H1 (cell line): ENCODE measurements at regions not wholly inside any gene's neighbourhood (a gene's known extent, or its start where the extent isn't known, plus 50 kb on each side); places are given as distances from the start of the nearest gene placed in this dataset.

ENCODE experiments used
- CTCF ChIA-PET: fragments of 300-600 bp; sonication (Branson Sonifier 250); formaldehyde crosslinking; loops from one replicate; lab custom pipeline; 2021; ENCODE audit not compliant: partially characterized antibody; lab: Charles Lee
- POLR2A ChIA-PET: fragments of 300-600 bp; sonication (Branson Sonifier 250); formaldehyde crosslinking; loops from one replicate; lab custom pipeline; 2021; ENCODE audit warnings: inconsistent platforms; ENCODE audit not compliant: partially characterized antibody; lab: Charles Lee
- DNase-seq, 2 experiments: peaks; one replicate each; pipeline versions ENCODE4 v3.0.0 to v3.0.0-alpha.2; 2010 to 2022; ENCODE audit warnings: low spot score in 2 of 2, low read depth in 1 of 2, mixed read lengths in 1 of 2
- FAIRE-seq: peaks from 2 replicates; lab custom pipeline; 2011; peaks lifted over from hg19 to GRCh38; lab: Jason Lieb, UNC
- H2AFZ ChIP-seq: 2 replicates; pipeline ENCODE4 v1.8.1; 2012; ENCODE audit warnings: low read length, inconsistent platforms
- H2AK5ac ChIP-seq: 2 replicates; pipeline ENCODE4 v1.6.1; 2013; ENCODE audit warnings: low read depth, low read length
- H2BK120ac ChIP-seq: replicated peaks from 2 replicates; pipeline ENCODE3; 2013; ENCODE audit warnings: low read depth, low read length, inconsistent platforms
- H2BK12ac ChIP-seq: 2 replicates; pipeline ENCODE4 v1.6.1; 2013; ENCODE audit warnings: low read depth, low read length
- H2BK15ac ChIP-seq: 2 replicates; pipeline ENCODE4 v1.6.1; 2013; ENCODE audit warnings: low read length
- H2BK20ac ChIP-seq: 2 replicates; pipeline ENCODE4 v1.6.1; 2013; ENCODE audit warnings: low read length
- H2BK5ac ChIP-seq: 2 replicates; pipeline ENCODE4 v1.6.1; 2013; ENCODE audit warnings: low read depth, low read length
- H3K14ac ChIP-seq: 2 replicates; pipeline ENCODE4 v1.6.1; 2013; ENCODE audit warnings: inconsistent platforms; ENCODE audit not compliant: insufficient read length
- H3K18ac ChIP-seq: 2 replicates; pipeline ENCODE4 v1.6.1; 2013; ENCODE audit warnings: low read length; ENCODE audit errors: extremely low read depth
- H3K23ac ChIP-seq: 2 replicates; pipeline ENCODE4 v1.6.1; 2013; ENCODE audit warnings: inconsistent platforms; ENCODE audit not compliant: insufficient read length
- H3K23me2 ChIP-seq: 2 replicates; pipeline ENCODE4 v1.6.1; 2013; ENCODE audit warnings: low read depth, low read length
- H3K27ac ChIP-seq: 2 replicates; pipeline ENCODE4 v1.6.1; 2011; ENCODE audit warnings: low read depth, low read length, inconsistent platforms
- H3K27me3 ChIP-seq, 4 experiments: replicated peaks in 1 of 4; 1 replicate in 1 of 4; 2 replicates in 3 of 4; pipeline versions ENCODE4 v1.6.1 to v1.8.1; 2011 to 2013; ENCODE audit warnings: low read length in 3 of 4, mild to moderate bottlenecking in 3 of 4, inconsistent platforms in 2 of 4, mixed read lengths in 2 of 4, moderate library complexity in 1 of 4; ENCODE audit not compliant: control insufficient read depth in 3 of 4, insufficient read depth in 3 of 4; ENCODE audit errors: extremely low read depth in 1 of 4
- H3K36me3 ChIP-seq, 4 experiments: 2 replicates each; pipeline versions ENCODE4 v1.6.1 to v1.8.1; 2011 to 2013; ENCODE audit warnings: mild to moderate bottlenecking in 4 of 4, low read length in 3 of 4, moderate library complexity in 2 of 4, control low read depth in 1 of 4, inconsistent platforms in 1 of 4; ENCODE audit not compliant: insufficient read depth in 4 of 4, control insufficient read depth in 2 of 4
- H3K4ac ChIP-seq: replicated peaks from 2 replicates; pipeline ENCODE3; 2013; ENCODE audit warnings: low read length, low read depth, mixed read lengths, inconsistent platforms; ENCODE audit not compliant: insufficient read length
- H3K4me1 ChIP-seq, 4 experiments: replicated peaks in 1 of 4; 1 replicate in 1 of 4; 2 replicates in 3 of 4; pipeline versions ENCODE4 v1.6.1 to v1.8.1; 2011 to 2013; ENCODE audit warnings: low read length in 3 of 4, inconsistent platforms in 2 of 4, mixed read lengths in 1 of 4; ENCODE audit not compliant: insufficient read depth in 4 of 4, control insufficient read depth in 3 of 4
- H3K4me2 ChIP-seq, 2 experiments: 2 replicates each; pipeline versions ENCODE4 v1.6.1 to v1.8.1; 2011 to 2013; ENCODE audit warnings: low read depth in 2 of 2, low read length in 2 of 2, control low read depth in 1 of 2, inconsistent platforms in 1 of 2, mild to moderate bottlenecking in 1 of 2; ENCODE audit not compliant: insufficient read depth in 1 of 2
- H3K4me3 ChIP-seq, 4 experiments: fragments of 200-600, 300-600 bp in 1 of 4; sonication (generic), shearing (Covaris generic), sonication (Bioruptor Twin) in 1 of 4; 2 replicates each; pipeline versions ENCODE4 v1.5.1 to v1.8.1; 2011 to 2016; ENCODE audit warnings: low read length in 4 of 4, low read depth in 3 of 4, control low read depth in 2 of 4, inconsistent platforms in 2 of 4, mild to moderate bottlenecking in 2 of 4, mixed read lengths in 1 of 4, moderate library complexity in 1 of 4; ENCODE audit not compliant: insufficient read depth in 2 of 4; ENCODE audit errors: extremely low read depth in 1 of 4
- H3K56ac ChIP-seq: replicated peaks from 2 replicates; pipeline ENCODE3; 2013; ENCODE audit warnings: low read depth, mild to moderate bottlenecking, mixed read lengths, low read length, inconsistent platforms; ENCODE audit not compliant: insufficient read length
- H3K79me1 ChIP-seq: 2 replicates; pipeline ENCODE4 v1.6.1; 2013; ENCODE audit warnings: low read depth, low read length, control low read depth
- H3K79me2 ChIP-seq, 2 experiments: 2 replicates each; pipeline versions ENCODE4 v1.6.1 to v1.8.1; 2012 to 2013; ENCODE audit warnings: low read length in 2 of 2, mild to moderate bottlenecking in 2 of 2, inconsistent platforms in 1 of 2; ENCODE audit not compliant: insufficient read depth in 2 of 2, control insufficient read depth in 1 of 2
- H3K9ac ChIP-seq, 4 experiments: replicated peaks in 1 of 4; 1 replicate in 1 of 4; 2 replicates in 3 of 4; pipeline versions ENCODE4 v1.6.1 to v1.8.1; 2011 to 2013; ENCODE audit warnings: low read depth in 3 of 4, low read length in 3 of 4, control low read depth in 2 of 4, mild to moderate bottlenecking in 2 of 4, moderate library complexity in 2 of 4, inconsistent platforms in 1 of 4; ENCODE audit errors: extremely low read depth in 1 of 4
- H3K9me3 ChIP-seq, 2 experiments: 2 replicates each; pipeline versions ENCODE4 v1.6.1 to v1.8.1; 2012 to 2013; ENCODE audit warnings: mild to moderate bottlenecking in 2 of 2, moderate library complexity in 2 of 2, control low read depth in 1 of 2, inconsistent platforms in 1 of 2, low read depth in 1 of 2, low read length in 1 of 2, mixed read lengths in 1 of 2; ENCODE audit not compliant: insufficient read depth in 2 of 2
- H4K20me1 ChIP-seq, 2 experiments: replicated peaks in 1 of 2; 2 replicates each; pipeline versions ENCODE3 to v1.8.1; 2011 to 2013; ENCODE audit warnings: inconsistent platforms in 2 of 2, low read length in 2 of 2, mild to moderate bottlenecking in 1 of 2; ENCODE audit not compliant: insufficient read depth in 2 of 2, control insufficient read depth in 1 of 2
- H4K5ac ChIP-seq: 2 replicates; pipeline ENCODE4 v1.6.1; 2013; ENCODE audit warnings: low read length, low read depth, mixed read lengths, inconsistent platforms; ENCODE audit not compliant: insufficient read length
- H4K8ac ChIP-seq: 2 replicates; pipeline ENCODE4 v1.8.0; 2013; ENCODE audit warnings: mild to moderate bottlenecking, moderate library complexity, low read length, inconsistent platforms; ENCODE audit not compliant: insufficient read depth; ENCODE audit errors: extremely low read depth
- H4K91ac ChIP-seq: replicated peaks from 2 replicates; pipeline ENCODE3; 2013; ENCODE audit warnings: low read length, mixed read lengths, inconsistent platforms; ENCODE audit not compliant: insufficient read length
- ASH2L ChIP-seq: fragments of 200-600, 300-600 bp; sonication (generic); IDR thresholded peaks from one replicate; pipeline ENCODE4 v1.7.1; 2017; ENCODE audit warnings: low read length
- EZH2 ChIP-seq: fragments of 200-600 bp; sonication (generic); IDR thresholded peaks from 2 replicates; pipeline ENCODE4 v1.7.1; 2012; ENCODE audit warnings: low read depth, mild to moderate bottlenecking, moderate library complexity, low read length, inconsistent platforms; ENCODE audit not compliant: severe bottlenecking
- HDAC2 ChIP-seq, 2 experiments: fragments of 300-600 bp in 1 of 2; sonication (generic) in 1 of 2; IDR thresholded peaks; 2 replicates each; pipeline ENCODE4 v1.6.1; 2011 to 2012; ENCODE audit warnings: low read depth in 2 of 2, low read length in 2 of 2, mild to moderate bottlenecking in 2 of 2, moderate library complexity in 2 of 2, borderline replicate concordance in 1 of 2, inconsistent platforms in 1 of 2
- JUN ChIP-seq: IDR thresholded peaks from 2 replicates; pipeline ENCODE4 v1.6.1; 2011; ENCODE audit warnings: low read depth, mild to moderate bottlenecking, improper control_type of control experiment, low read length
- KDM4A ChIP-seq: IDR thresholded peaks from one replicate; pipeline ENCODE4 v1.7.1; 2012; ENCODE audit warnings: low read depth, mild to moderate bottlenecking, moderate library complexity, low read length, inconsistent platforms; ENCODE audit not compliant: severe bottlenecking
- SIX5 ChIP-seq: IDR thresholded peaks from 2 replicates; pipeline ENCODE4 v1.6.1; 2011; ENCODE audit warnings: mild to moderate bottlenecking, low read depth, low read length
- YY1 ChIP-seq: IDR thresholded peaks from 2 replicates; pipeline ENCODE4 v1.6.1; 2011; ENCODE audit warnings: low read depth, mild to moderate bottlenecking, low read length
- WGBS, 2 experiments: shearing (Covaris generic) in 1 of 2; methylation state at CpG; one replicate each; pipeline versions ENCODE4 v1.1.6 to v1.1.7; 2013 to 2015; ENCODE audit warnings: low lambda C conversion rate in 2 of 2, mixed read lengths in 2 of 2, inconsistent platforms in 1 of 2, low coverage in 1 of 2, missing lambda C conversion rate in 1 of 2; ENCODE audit not compliant: insufficient replicate concordance in 2 of 2, insufficient coverage in 1 of 2, insufficient read length in 1 of 2; ENCODE audit errors: extremely low coverage in 1 of 2, missing lambda C conversion rate in 1 of 2; 5-methylcytosine and 5-hydroxymethylcytosine counted together

GRCh38 chr12:19644571-19644970, 205.3 kb downstream of the AEBP2 start:
- H3K4me2 ChIP-seq, result no peak overlapping the region
- no peak overlapping the region for H3K14ac ChIP-seq
- no peaks in the 10 kb centered on the region for H3K79me2 ChIP-seq
- 0 out of 8 replicates have a peak, but pooled peaks cover 0 to 4% (median 0%) of the 10 kb centered on the region in 4 experiments for H3K36me3 ChIP-seq
- H2AFZ ChIP-seq, result peak overlapping the region; percentile 91; the same call in 1 of the 2 replicates
- no peak overlapping the region for H3K56ac ChIP-seq
- no peak overlapping the region for H4K5ac ChIP-seq
- H3K23ac ChIP-seq, result no peak overlapping the region
- no peak overlapping the region for H2BK20ac ChIP-seq
- H2BK120ac ChIP-seq, result peak overlapping the region; percentile 5
- ChIA-PET POLR2A (interaction anchor here (0.7 kb wide), 1 partner anchor 752 kb away, joined by 3 read pairs; no protein-coding TSS in a partner anchor), CTCF (interaction anchor here (0.6 to 1.1 kb wide), 4 partner anchors 12 to 895 kb away, joined by 3 to 4 read pairs (median 4); no protein-coding TSS in a partner anchor)
- TF ChIP-seq HDAC2 (IDR thresholded peaks at IDR 0.05; ENCODE audit: borderline replicate concordance in 1 of 2, low read depth in 2 of 2, low read length in 2 of 2) (no peak), SIX5 (no peak), YY1 (no peak), JUN (no peak), ASH2L (no peak), EZH2 (no peak), KDM4A (no peak)
- no peak overlapping the region for H3K4ac ChIP-seq
- no peak overlapping the region for H2BK5ac ChIP-seq
- H3K4me3 ChIP-seq, result no peak overlapping the region
- H3K27me3 ChIP-seq, result no peaks in the 10 kb centered on the region
- H3K18ac ChIP-seq, result no peak overlapping the region
- no peak overlapping the region for H4K91ac ChIP-seq
- FAIRE-seq (no peak), DNase-seq (no peak)
- H3K9me3 ChIP-seq, result peaks cover 7 to 9% of the 10 kb centered on the region in 2 experiments; a peak in 3 of 4 replicates
- no peak overlapping the region for H2AK5ac ChIP-seq
- H4K8ac ChIP-seq, result no peak overlapping the region
- 0 out of 2 replicates have a peak overlapping the region, but pooled peaks have one; percentile 22 for H2BK15ac ChIP-seq
- H3K23me2 ChIP-seq, result no peaks in the 10 kb centered on the region
- WGBS, 2 experiments, result 88% methylated on average over 3 of the region's 3 CpGs; no CpG with 5 or more reads in 1 of the 2 experiments
- H3K9ac ChIP-seq, result no peak overlapping the region
- H2BK12ac ChIP-seq, result 0 out of 2 replicates have a peak overlapping the region, but pooled peaks have one; percentile 20
- no peak overlapping the region for H3K27ac ChIP-seq
- peaks cover 0 to 4% (median 3%) of the 10 kb centered on the region in 4 experiments; a peak in 3 of 7 replicates for H3K4me1 ChIP-seq
- H3K79me1 ChIP-seq, result no peaks in the 10 kb centered on the region
- H4K20me1 ChIP-seq, result no peaks in the 10 kb centered on the region
